ENCODE measurements at regions not wholly inside any gene's neighbourhood (a gene's known extent, or its start where the extent isn't known, plus 50 kb on each side); places are given as distances from the start of the nearest gene placed in this dataset.
A peak's percentile ranks its signal among the peaks of the same experiment; 100 is the strongest.

GRCh38 chr5:85108471-85108870 is 723.8 kb upstream of the EDIL3 start:
- H3K4me3 ChIP-seq (ENCODE audit: severe bottlenecking), result no peak overlapping the region
- no peaks in the 10 kb centered on the region for H3K4me1 ChIP-seq (ENCODE audit: insufficient read depth, poor library complexity, severe bottlenecking)
- H3K27me3 ChIP-seq (ENCODE audit: insufficient read depth, poor library complexity, severe bottlenecking), result no peaks in the 10 kb centered on the region
- ATAC-seq (ENCODE audit: low read depth) (no peak), DNase-seq (ENCODE audit: low spot score) (no peak)
- peak; percentile 31 for TF ChIP-seq CTCF (IDR thresholded peaks at IDR 0.05; ENCODE audit: poor library complexity, severe bottlenecking)
- H3K27ac ChIP-seq (ENCODE audit: poor library complexity, severe bottlenecking), result no peak overlapping the region
- H3K9me3 ChIP-seq (ENCODE audit: severe bottlenecking), result no peaks in the 10 kb centered on the region
- no peaks in the 10 kb centered on the region for H3K36me3 ChIP-seq (ENCODE audit: low read depth)

DNA sequence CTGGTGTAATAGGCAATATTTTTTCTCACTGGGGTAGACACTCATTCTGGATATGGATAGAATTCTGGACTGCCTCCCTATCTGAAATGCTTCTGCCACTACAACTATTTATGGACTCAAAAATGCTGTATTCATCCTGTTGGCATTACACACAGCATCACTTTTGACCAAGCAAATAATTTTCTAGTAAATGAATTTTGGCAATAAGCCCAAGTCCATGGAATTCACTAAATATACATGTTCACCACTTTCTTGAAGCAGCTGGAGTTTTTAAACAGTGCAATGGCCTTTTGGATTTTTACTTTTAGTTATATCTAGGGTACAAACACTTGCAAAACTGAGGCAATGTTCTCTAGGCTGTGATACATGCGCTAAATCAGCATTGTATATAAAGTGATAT is 724.9 kb upstream of the EDIL3 start:
- Histone ChIP-seq H3K4me1 (ENCODE audit: insufficient read depth, poor library complexity, severe bottlenecking) (no peaks in the 10 kb centered on the region), H3K27ac (ENCODE audit: poor library complexity, severe bottlenecking) (no peak overlapping the region), H3K27me3 (ENCODE audit: insufficient read depth, poor library complexity, severe bottlenecking) (no peaks in the 10 kb centered on the region), H3K36me3 (ENCODE audit: low read depth) (no peaks in the 10 kb centered on the region), H3K4me3 (ENCODE audit: severe bottlenecking) (no peak overlapping the region), H3K9me3 (ENCODE audit: severe bottlenecking) (no peaks in the 10 kb centered on the region)
- TF ChIP-seq CTCF (IDR thresholded peaks at IDR 0.05; ENCODE audit: poor library complexity, severe bottlenecking), result no peak
- DNase-seq (ENCODE audit: low spot score) (no peak), ATAC-seq (ENCODE audit: low read depth) (no peak)

DNA sequence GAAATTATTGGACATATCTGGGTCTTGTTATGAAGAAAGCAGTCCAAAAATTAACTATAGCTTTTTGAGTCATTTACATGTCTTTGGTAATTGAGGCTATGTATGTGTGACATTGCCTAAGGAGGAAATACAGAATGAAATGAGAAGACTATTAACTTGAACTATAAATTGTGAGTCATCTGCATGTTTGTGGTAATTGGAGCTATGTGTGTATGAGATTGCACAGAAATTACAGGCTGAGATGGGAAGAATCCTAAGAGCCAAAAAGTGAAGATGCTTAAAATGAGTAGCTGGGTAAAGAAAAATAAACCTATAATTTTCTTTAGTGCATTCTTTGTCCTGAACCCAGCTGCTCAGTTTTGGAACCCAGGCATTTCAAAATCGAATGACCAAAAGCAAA is 747.6 kb upstream of the EDIL3 start:
- no peak for DNase-seq (ENCODE audit: low spot score)
- no peaks in the 10 kb centered on the region for H3K9me3 ChIP-seq (ENCODE audit: severe bottlenecking)
- no peak overlapping the region for H3K4me3 ChIP-seq (ENCODE audit: severe bottlenecking)
- H3K27ac ChIP-seq (ENCODE audit: poor library complexity, severe bottlenecking), result no peak overlapping the region
- no peaks in the 10 kb centered on the region for H3K36me3 ChIP-seq (ENCODE audit: low read depth)
- no peak for TF ChIP-seq CTCF (IDR thresholded peaks at IDR 0.05; ENCODE audit: poor library complexity, severe bottlenecking)
- no peaks in the 10 kb centered on the region for H3K4me1 ChIP-seq (ENCODE audit: insufficient read depth, poor library complexity, severe bottlenecking)
- peak; percentile 56; the same call in 2 of the 3 replicates for ATAC-seq (ENCODE audit: low read depth)
- H3K27me3 ChIP-seq (ENCODE audit: insufficient read depth, poor library complexity, severe bottlenecking), result peaks cover 8% of the 10 kb centered on the region

DNA sequence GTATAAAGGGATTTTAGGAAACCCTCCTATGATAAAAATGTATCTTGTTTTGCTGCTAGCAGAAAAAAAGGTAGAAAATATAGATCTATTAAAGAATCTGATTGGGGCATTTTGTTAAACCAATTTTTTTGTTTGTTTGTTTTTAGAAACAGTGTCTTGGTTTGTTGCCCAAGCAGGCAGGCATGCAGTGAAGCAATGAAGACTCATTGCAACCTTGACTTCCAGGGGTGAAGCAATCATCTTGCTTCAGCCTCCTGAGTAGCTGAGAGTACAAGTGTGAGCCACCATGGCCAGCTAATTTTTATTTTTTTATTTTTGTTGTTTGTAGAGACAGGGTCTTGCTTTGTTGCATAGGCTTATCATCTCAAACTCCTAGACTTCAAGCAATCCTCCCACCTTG is 755.8 kb upstream of the EDIL3 start:
- Histone ChIP-seq H3K4me1 (ENCODE audit: insufficient read depth, poor library complexity, severe bottlenecking) (no peaks in the 10 kb centered on the region), H3K27ac (ENCODE audit: poor library complexity, severe bottlenecking) (no peak overlapping the region), H3K9me3 (ENCODE audit: severe bottlenecking) (no peaks in the 10 kb centered on the region), H3K4me3 (ENCODE audit: severe bottlenecking) (no peak overlapping the region), H3K36me3 (ENCODE audit: low read depth) (no peaks in the 10 kb centered on the region), H3K27me3 (ENCODE audit: insufficient read depth, poor library complexity, severe bottlenecking) (peaks cover 6% of the 10 kb centered on the region)
- DNase-seq (ENCODE audit: low spot score) (no peak), ATAC-seq (ENCODE audit: low read depth) (no peak)
- TF ChIP-seq CTCF (IDR thresholded peaks at IDR 0.05; ENCODE audit: poor library complexity, severe bottlenecking), result no peak

GRCh38 chr5:85143138-85143537 is 758.5 kb upstream of the EDIL3 start:
- ATAC-seq (ENCODE audit: low read depth) (no peak), DNase-seq (ENCODE audit: low spot score) (no peak)
- H3K9me3 ChIP-seq (ENCODE audit: severe bottlenecking), result no peaks in the 10 kb centered on the region
- no peak overlapping the region for H3K27ac ChIP-seq (ENCODE audit: poor library complexity, severe bottlenecking)
- TF ChIP-seq CTCF (IDR thresholded peaks at IDR 0.05; ENCODE audit: poor library complexity, severe bottlenecking), result no peak
- no peak overlapping the region for H3K4me3 ChIP-seq (ENCODE audit: severe bottlenecking)
- peaks cover 28% of the 10 kb centered on the region for H3K27me3 ChIP-seq (ENCODE audit: insufficient read depth, poor library complexity, severe bottlenecking)
- no peaks in the 10 kb centered on the region for H3K4me1 ChIP-seq (ENCODE audit: insufficient read depth, poor library complexity, severe bottlenecking)
- H3K36me3 ChIP-seq (ENCODE audit: low read depth), result no peaks in the 10 kb centered on the region

All from RWPE2 (cell line).